GM12875 (cell line): ENCODE measurements at regions not wholly inside any gene's neighbourhood (a gene's known extent, or its start where the extent isn't known, plus 50 kb on each side); places are given as distances from the start of the nearest gene placed in this dataset.

Experiments used
- H3K4me3 ChIP-seq: one replicate; pipeline ENCODE4 v1.5.1; 2011; ENCODE audit warnings: low read depth, low read length, control low read depth
- TF ChIP-seq, protein P1 (sequence below): IDR thresholded peaks from 2 replicates; pipeline ENCODE4 v1.5.1; 2011; ENCODE audit warnings: low read depth, mild to moderate bottlenecking, control low read depth, inconsistent platforms, low read length, moderate library complexity, borderline replicate concordance; ENCODE audit not compliant: insufficient read depth

DNA sequence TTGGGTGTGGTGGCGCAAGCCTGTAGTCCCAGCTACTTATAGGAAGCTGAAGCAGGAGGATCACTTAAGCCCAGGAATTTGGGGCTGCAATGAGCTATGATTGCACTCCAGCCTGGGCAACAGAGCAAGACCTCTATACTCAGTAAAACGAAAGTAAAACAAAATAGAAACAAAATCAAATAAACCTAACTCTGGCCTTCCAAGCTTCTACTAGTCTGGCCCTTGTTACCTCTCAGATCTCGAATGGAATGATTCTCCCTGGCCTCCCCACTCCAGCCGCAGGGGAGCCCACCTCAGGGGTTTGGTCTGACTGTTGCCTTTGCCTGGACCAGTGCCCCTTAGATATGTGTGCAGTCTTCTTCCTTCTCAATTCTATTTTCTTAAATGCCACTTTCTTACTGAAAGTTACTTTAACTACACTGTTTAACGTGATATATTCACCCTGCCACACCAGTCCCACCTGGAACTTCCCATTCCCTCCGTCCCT is 160.0 kb upstream of the GCFC2 start:
- TF ChIP-seq, protein P1, sequence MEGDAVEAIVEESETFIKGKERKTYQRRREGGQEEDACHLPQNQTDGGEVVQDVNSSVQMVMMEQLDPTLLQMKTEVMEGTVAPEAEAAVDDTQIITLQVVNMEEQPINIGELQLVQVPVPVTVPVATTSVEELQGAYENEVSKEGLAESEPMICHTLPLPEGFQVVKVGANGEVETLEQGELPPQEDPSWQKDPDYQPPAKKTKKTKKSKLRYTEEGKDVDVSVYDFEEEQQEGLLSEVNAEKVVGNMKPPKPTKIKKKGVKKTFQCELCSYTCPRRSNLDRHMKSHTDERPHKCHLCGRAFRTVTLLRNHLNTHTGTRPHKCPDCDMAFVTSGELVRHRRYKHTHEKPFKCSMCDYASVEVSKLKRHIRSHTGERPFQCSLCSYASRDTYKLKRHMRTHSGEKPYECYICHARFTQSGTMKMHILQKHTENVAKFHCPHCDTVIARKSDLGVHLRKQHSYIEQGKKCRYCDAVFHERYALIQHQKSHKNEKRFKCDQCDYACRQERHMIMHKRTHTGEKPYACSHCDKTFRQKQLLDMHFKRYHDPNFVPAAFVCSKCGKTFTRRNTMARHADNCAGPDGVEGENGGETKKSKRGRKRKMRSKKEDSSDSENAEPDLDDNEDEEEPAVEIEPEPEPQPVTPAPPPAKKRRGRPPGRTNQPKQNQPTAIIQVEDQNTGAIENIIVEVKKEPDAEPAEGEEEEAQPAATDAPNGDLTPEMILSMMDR: no peak
- H3K4me3 ChIP-seq: no peak overlapping the region

DNA sequence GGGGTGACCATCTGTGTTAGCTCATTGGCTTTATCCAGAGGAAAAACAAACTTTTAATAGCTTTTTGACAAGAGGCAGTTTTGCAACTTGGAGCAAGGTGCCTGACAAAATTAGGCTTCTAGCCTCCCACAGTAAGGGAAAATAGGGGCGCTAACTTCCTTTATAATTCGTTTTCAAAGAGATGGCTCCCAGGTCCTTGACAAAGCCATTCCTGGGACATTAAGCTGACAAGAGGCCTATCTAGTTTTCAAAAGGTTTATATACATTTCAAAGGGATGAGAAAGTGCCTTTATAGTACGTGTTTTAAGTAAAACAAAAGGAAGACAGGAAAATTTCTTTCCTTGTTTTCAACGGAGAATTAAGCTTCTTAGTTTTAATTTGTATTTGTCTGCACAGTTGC is 159.4 kb upstream of the GCFC2 start:
- TF ChIP-seq, protein P1: no peak
- H3K4me3 ChIP-seq: no peak overlapping the region

DNA sequence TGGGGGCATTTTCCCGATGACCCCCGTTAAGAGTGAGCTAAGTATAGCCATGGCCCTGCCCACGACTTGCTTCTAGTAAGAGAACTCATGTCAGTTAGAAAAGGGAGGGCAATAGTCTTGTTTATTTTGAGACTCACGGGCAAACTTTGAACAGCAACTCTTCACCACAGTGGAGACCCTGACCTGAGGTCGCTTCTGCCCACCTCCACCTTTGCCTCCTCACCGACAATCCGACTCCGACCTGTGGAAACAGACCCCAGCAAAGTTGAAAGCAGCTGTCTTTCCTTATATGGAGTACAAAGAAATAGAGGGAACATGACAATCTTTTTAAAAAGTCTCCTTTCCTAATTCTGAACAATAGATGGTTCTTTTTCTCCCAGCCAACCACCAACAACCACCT is 155.0 kb upstream of the GCFC2 start:
- TF ChIP-seq, protein P1: no peak
- no peak overlapping the region for H3K4me3 ChIP-seq

DNA sequence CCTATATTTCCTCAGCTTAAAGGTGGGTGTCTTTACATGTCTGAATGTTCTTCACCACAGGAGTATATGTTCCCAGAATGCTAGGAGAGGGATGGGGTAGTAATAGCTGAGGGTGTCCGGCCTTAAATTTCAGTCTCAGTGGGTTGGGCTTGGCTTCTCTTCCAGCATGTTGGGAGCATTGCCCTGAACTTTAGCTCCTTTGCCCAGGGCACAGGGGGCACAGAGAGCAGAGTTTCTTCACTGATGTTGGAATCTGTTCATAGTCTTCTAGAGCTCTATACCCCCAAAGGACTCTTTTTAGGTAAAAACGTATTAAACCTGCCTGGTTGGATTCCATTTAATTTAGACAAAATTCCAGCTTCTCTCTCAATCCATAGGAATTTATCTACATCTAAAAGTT is 154.4 kb upstream of the GCFC2 start:
- TF ChIP-seq, protein P1: no peak

DNA sequence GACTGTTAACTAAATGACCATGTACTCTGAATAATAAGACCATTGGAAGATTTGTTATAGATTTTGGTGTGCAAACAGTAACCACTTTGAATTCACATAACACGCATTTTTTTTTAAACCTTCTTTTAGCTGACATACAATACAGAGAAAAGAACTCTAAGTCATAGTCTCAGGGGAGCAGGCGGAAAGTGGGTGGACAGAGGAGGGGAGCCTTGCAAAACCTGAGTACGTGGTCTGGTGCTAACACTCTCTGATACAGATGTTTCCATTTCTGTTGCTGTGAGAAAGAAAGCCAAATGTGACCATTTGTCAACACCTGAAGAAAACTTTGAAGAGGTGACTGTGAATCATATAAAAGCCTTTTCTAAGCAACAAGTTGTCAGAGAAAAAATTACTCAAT is 151.8 kb upstream of the GCFC2 start:
- H3K4me3 ChIP-seq: no peak overlapping the region
- TF ChIP-seq, protein P1: no peak

More for the DNA sequence above, 154.4 kb upstream of the GCFC2 start:
- H3K4me3 ChIP-seq: no peak overlapping the region

DNA sequence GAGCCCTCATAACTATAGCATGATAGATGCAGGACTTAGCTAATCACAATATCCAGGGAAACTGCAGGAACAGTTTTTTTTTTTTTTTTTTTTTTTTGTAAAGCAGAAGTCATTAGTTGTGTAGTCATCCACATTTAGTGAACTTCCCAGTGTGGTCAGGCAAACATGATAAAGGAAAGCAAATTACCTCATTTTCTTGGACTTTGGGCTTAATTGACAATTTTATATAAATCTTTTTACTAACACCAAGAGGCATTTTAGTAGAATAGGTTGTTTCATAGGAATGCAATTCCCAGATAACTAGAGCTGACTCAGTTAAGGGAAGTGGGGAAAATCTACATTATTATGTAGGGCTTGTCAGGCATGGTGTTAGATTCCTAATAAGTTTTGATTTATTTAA is 142.7 kb upstream of the GCFC2 start:
- TF ChIP-seq, protein P1: no peak

DNA sequence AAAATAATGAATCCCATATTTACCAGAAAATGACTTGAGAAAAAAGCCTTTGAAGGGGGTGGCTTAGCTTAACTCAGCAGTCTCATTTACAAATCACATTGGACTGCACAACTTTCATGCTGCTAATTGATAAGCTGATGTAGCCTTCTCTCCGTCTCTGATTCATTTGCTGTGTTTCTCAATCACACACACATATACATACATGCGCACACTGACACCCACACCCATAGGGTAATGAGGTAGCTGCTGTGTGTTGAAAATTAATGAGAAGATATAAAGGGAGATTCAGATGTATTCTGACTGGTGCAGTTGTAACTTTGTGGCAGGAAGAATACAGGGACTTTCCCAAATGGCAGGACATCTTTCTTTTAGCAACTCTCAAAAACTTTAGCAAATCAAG is 141.9 kb upstream of the GCFC2 start:
- H3K4me3 ChIP-seq: no peak overlapping the region
- TF ChIP-seq, protein P1: no peak

More for the DNA sequence above, 142.7 kb upstream of the GCFC2 start:
- H3K4me3 ChIP-seq: no peak overlapping the region
